HG03378 (cell line): ENCODE measurements at regions not wholly inside any gene's neighbourhood (a gene's known extent, or its start where the extent isn't known, plus 50 kb on each side); places are given as distances from the start of the nearest gene placed in this dataset.

ENCODE experiments used
- ATAC-seq: cut with Tn5 transposase; IDR thresholded peaks from one replicate; pipeline ENCODE4 v1.9.1; 2021; ENCODE audit warnings: mild to moderate bottlenecking, moderate library complexity; ENCODE audit not compliant: unreplicated experiment

GRCh38 chr16:86016201-86016965 is 117.4 kb downstream of the IRF8 start:
- ATAC-seq: no peak

GRCh38 chr16:86018071-86018470 is 119.1 kb downstream of the IRF8 start:
- ATAC-seq: no peak

- ATAC-seq: no peak
These were observed 119.5 kb downstream of the IRF8 start for GRCh38 chr16:86018487-86018886.

- no peak for ATAC-seq
These were observed 120.0 kb downstream of the IRF8 start for GRCh38 chr16:86018941-86019340.

- ATAC-seq: no peak
These were observed 120.6 kb downstream of the IRF8 start for GRCh38 chr16:86019446-86020047.

- no peak for ATAC-seq
These were observed 122.0 kb downstream of the IRF8 start for GRCh38 chr16:86020971-86021370.

- no peak for ATAC-seq
These were observed 123.5 kb downstream of the IRF8 start for GRCh38 chr16:86022381-86022960.

GRCh38 chr16:86024210-86024609 is 125.2 kb downstream of the IRF8 start:
- ATAC-seq: no peak

GRCh38 chr16:86025706-86026105 is 126.7 kb downstream of the IRF8 start:
- no peak for ATAC-seq

- ATAC-seq: no peak
These were observed 127.4 kb downstream of the IRF8 start for GRCh38 chr16:86026171-86026910.

- ATAC-seq: no peak
These were observed 128.0 kb downstream of the IRF8 start for GRCh38 chr16:86026916-86027315.

- ATAC-seq: no peak
These were observed 128.6 kb downstream of the IRF8 start for GRCh38 chr16:86027373-86028126.

GRCh38 chr16:86029131-86029741 is 130.3 kb downstream of the IRF8 start:
- ATAC-seq: no peak

GRCh38 chr16:86030116-86030515 is 131.2 kb downstream of the IRF8 start:
- ATAC-seq: no peak

GRCh38 chr16:86031141-86031678 is 132.2 kb downstream of the IRF8 start:
- no peak for ATAC-seq

GRCh38 chr16:86033016-86033474 is 134.1 kb downstream of the IRF8 start:
- no peak for ATAC-seq

- ATAC-seq: no peak
These were observed 135.0 kb downstream of the IRF8 start for GRCh38 chr16:86033971-86034370.

- no peak for ATAC-seq
These were observed 135.5 kb downstream of the IRF8 start for GRCh38 chr16:86034421-86034919.

GRCh38 chr16:86035906-86036305 is 136.9 kb downstream of the IRF8 start:
- ATAC-seq: no peak
